Testis (tissue), 2 donors: ENCODE measurements at regions not wholly inside any gene's neighbourhood (a gene's known extent, or its start where the extent isn't known, plus 50 kb on each side); places are given as distances from the start of the nearest gene placed in this dataset.

Source experiments
- DNase-seq: peaks from one replicate; pipeline ENCODE4 v3.0.0-alpha.2; 2019
- H3K27ac ChIP-seq, 2 donors: fragments of 200-600 bp; sonication (generic); one replicate each; pipeline ENCODE4 v1.5.1; 2019
- H3K27me3 ChIP-seq: fragments of 200-600 bp; sonication (generic); one replicate; pipeline ENCODE4 v1.5.1; 2019
- H3K36me3 ChIP-seq: fragments of 200-600 bp; sonication (generic); one replicate; pipeline ENCODE4 v1.5.1; 2017; ENCODE audit warnings: low read depth; ENCODE audit errors: missing control alignments
- H3K4me1 ChIP-seq: fragments of 200-600 bp; sonication (generic); one replicate; pipeline ENCODE4 v1.5.1; 2019
- H3K4me3 ChIP-seq, 2 donors: fragments of 200-600 bp; sonication (generic); one replicate each; pipeline ENCODE4 v1.5.1; 2017 to 2019
- H3K9me3 ChIP-seq: fragments of 200-600 bp; sonication (generic); one replicate; pipeline ENCODE4 v1.5.1; 2017
- CTCF ChIP-seq, 3 experiments: fragments of 450-650 bp in 2 of 3; fragments of 200-600 bp in 1 of 3; sonication (generic) in 1 of 3; IDR thresholded peaks; one replicate each; pipeline ENCODE4 v1.5.1; 2016 to 2019; ENCODE audit warnings: antibody characterized with exemption in 3 of 3, mild to moderate bottlenecking in 2 of 3, moderate library complexity in 1 of 3
- POLR2A ChIP-seq: fragments of 450-650 bp; IDR thresholded peaks from one replicate; pipeline ENCODE4 v1.6.1; 2017; ENCODE audit warnings: antibody characterized with exemption, mild to moderate bottlenecking, moderate library complexity
- WGBS, 2 donors: methylation state at CpG; one replicate each; pipeline ENCODE4 v1.1.5; 2018; 5-methylcytosine and 5-hydroxymethylcytosine counted together
- intact Hi-C: fragments of 100-400 bp; cut with DNase I; formaldehyde crosslinking; loops from one replicate; pipeline ENCODE4 v1.15.1; 2023; ENCODE audit warnings: low total_unique reads

- TF ChIP-seq CTCF (IDR thresholded peaks at IDR 0.05) (no peak), POLR2A (no peak)
- Histone ChIP-seq H3K4me1 (no peaks in the 10 kb centered on the region), H3K9me3 (no peaks in the 10 kb centered on the region), H3K36me3 (no peaks in the 10 kb centered on the region), H3K4me3 (no peak overlapping the region), H3K27me3 (no peaks in the 10 kb centered on the region), H3K27ac (no peak overlapping the region)
- intact Hi-C loops: no loop called here
- no peak for DNase-seq
- 70 to 83% methylated on average over 4 of the region's 4 CpGs for WGBS, 2 donors
Measured at GRCh38 chr4:174119051-174119450, 164.4 kb downstream of the FBXO8 start.

GRCh38 chr4:174118171-174118570, 165.3 kb downstream of the FBXO8 start:
- no peak for DNase-seq
- intact Hi-C loops: no loop called here
- no peaks in the 10 kb centered on the region for H3K4me1 ChIP-seq
- H3K36me3 ChIP-seq: no peaks in the 10 kb centered on the region
- no peak overlapping the region for H3K27ac ChIP-seq
- no peak overlapping the region for H3K4me3 ChIP-seq
- TF ChIP-seq POLR2A: no peak
- no peak for TF ChIP-seq CTCF (IDR thresholded peaks at IDR 0.05)
- no peaks in the 10 kb centered on the region for H3K27me3 ChIP-seq
- H3K9me3 ChIP-seq: no peaks in the 10 kb centered on the region
- 80 to 82% methylated on average over 4 of the region's 4 CpGs for WGBS, 2 donors

- Histone ChIP-seq H3K9me3 (no peaks in the 10 kb centered on the region), H3K27me3 (no peaks in the 10 kb centered on the region), H3K27ac (no peak overlapping the region), H3K4me3 (no peak overlapping the region), H3K36me3 (no peaks in the 10 kb centered on the region), H3K4me1 (no peaks in the 10 kb centered on the region)
- no peak for DNase-seq
- no peak for TF ChIP-seq POLR2A
- 73 to 86% methylated on average over 8 of the region's 8 CpGs for WGBS, 2 donors
- intact Hi-C loops: no loop called here
Measured at GRCh38 chr4:174117445-174117844, 166.0 kb downstream of the FBXO8 start.

GRCh38 chr4:174116021-174116420, 167.4 kb downstream of the FBXO8 start:
- intact Hi-C loops: no loop called here
- 77 to 82% methylated on average over 4 of the region's 4 CpGs for WGBS, 2 donors
- Histone ChIP-seq H3K27ac (no peak overlapping the region), H3K4me3 (no peak overlapping the region), H3K4me1 (no peaks in the 10 kb centered on the region), H3K9me3 (no peaks in the 10 kb centered on the region), H3K27me3 (no peaks in the 10 kb centered on the region), H3K36me3 (no peaks in the 10 kb centered on the region)
- TF ChIP-seq CTCF (IDR thresholded peaks at IDR 0.05): no peak
- no peak for TF ChIP-seq POLR2A
- DNase-seq: no peak

- Histone ChIP-seq H3K27me3 (no peaks in the 10 kb centered on the region), H3K4me3 (no peak overlapping the region), H3K36me3 (no peaks in the 10 kb centered on the region), H3K4me1 (no peaks in the 10 kb centered on the region), H3K9me3 (no peaks in the 10 kb centered on the region), H3K27ac (peak overlapping the region in 1 of 2 donors; percentile 36)
- TF ChIP-seq CTCF (IDR thresholded peaks at IDR 0.05): no peak
- TF ChIP-seq POLR2A: no peak
- 63 to 73% methylated on average over 2 of the region's 2 CpGs for WGBS, 2 donors
- intact Hi-C loops: no loop called here
- no peak for DNase-seq
Measured at GRCh38 chr4:174111422-174111821, 172.0 kb downstream of the FBXO8 start.
